ENCODE measurements at regions not wholly inside any gene's neighbourhood (a gene's known extent, or its start where the extent isn't known, plus 50 kb on each side); places are given as distances from the start of the nearest gene placed in this dataset.

GRCh38 chr2:129763190-129763846 lies 216.1 kb upstream of the RAB6C start:
- no peaks in the 10 kb centered on the region for H3K9me3 Mint-ChIP-seq
- H3K4me1 Mint-ChIP-seq = peaks cover 28% of the 10 kb centered on the region
- TF ChIP-seq, protein P1, sequence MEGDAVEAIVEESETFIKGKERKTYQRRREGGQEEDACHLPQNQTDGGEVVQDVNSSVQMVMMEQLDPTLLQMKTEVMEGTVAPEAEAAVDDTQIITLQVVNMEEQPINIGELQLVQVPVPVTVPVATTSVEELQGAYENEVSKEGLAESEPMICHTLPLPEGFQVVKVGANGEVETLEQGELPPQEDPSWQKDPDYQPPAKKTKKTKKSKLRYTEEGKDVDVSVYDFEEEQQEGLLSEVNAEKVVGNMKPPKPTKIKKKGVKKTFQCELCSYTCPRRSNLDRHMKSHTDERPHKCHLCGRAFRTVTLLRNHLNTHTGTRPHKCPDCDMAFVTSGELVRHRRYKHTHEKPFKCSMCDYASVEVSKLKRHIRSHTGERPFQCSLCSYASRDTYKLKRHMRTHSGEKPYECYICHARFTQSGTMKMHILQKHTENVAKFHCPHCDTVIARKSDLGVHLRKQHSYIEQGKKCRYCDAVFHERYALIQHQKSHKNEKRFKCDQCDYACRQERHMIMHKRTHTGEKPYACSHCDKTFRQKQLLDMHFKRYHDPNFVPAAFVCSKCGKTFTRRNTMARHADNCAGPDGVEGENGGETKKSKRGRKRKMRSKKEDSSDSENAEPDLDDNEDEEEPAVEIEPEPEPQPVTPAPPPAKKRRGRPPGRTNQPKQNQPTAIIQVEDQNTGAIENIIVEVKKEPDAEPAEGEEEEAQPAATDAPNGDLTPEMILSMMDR (IDR thresholded peaks at IDR 0.05; ENCODE audit: unreplicated experiment in 3 of 3) = no peak
- H3K36me3 Mint-ChIP-seq (ENCODE audit: low read depth) = no peaks in the 10 kb centered on the region
- peaks cover 20% of the 10 kb centered on the region for H3K27me3 Mint-ChIP-seq (ENCODE audit: low read depth)
- no peak overlapping the region for H3K4me3 Mint-ChIP-seq
- peak overlapping the region; percentile 30 to 78 (median 57) for H3K27ac Mint-ChIP-seq

DNA sequence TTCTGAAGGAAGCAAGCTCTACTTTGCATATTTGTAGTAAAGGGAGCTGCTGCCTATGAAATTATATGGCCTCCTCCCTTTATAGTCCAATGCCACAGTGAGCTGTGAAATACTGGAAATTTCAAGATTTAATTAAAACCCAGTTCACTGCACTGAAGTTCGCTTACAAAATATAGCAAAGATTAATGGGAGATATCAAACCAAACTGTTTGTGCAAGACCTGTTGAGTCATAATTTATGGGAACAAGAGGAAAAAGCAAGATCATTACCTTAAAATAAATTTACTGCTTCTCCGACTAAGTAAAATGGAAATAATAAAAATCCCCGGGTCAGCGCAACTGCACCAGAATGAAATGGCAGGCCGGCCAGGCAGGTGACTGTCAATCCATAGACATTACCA lies 215.5 kb upstream of the RAB6C start:
- TF ChIP-seq, protein P1 (IDR thresholded peaks at IDR 0.05; ENCODE audit: unreplicated experiment in 3 of 3) = no peak
- Mint-ChIP-seq H3K4me3 (no peak overlapping the region), H3K36me3 (ENCODE audit: low read depth) (no peaks in the 10 kb centered on the region), H3K27ac (peak overlapping the region; percentile 30 to 78 (median 57)), H3K27me3 (ENCODE audit: low read depth) (peaks cover 22% of the 10 kb centered on the region), H3K9me3 (no peaks in the 10 kb centered on the region), H3K4me1 (peaks cover 32% of the 10 kb centered on the region)

GRCh38 chr2:129764376-129765325 lies 214.8 kb upstream of the RAB6C start:
- Mint-ChIP-seq H3K36me3 (ENCODE audit: low read depth) (no peaks in the 10 kb centered on the region), H3K27me3 (ENCODE audit: low read depth) (peaks cover 22% of the 10 kb centered on the region), H3K9me3 (no peaks in the 10 kb centered on the region), H3K27ac (peak overlapping the region; percentile 57 to 90 (median 87)), H3K4me3 (no peak overlapping the region), H3K4me1 (peaks cover 39% of the 10 kb centered on the region)
- TF ChIP-seq, protein P1 (IDR thresholded peaks at IDR 0.05; ENCODE audit: unreplicated experiment in 3 of 3) = no peak

DNA sequence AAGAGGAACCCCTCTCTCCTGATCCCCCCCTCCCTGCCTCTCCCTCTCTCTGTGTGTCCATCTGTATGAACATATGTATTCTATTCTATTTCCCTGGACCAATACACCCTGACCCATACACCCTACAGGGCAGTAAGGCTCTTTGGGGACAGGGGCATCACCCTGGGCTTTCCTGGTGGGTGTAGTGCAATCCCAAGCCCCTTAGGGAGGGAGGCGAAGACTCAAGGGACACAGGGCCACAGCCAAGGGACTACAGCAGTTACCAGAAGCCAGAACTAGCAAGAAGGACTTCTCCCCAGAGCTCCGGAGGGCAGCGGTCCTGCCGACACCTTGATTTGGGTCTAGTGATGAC lies 214.2 kb upstream of the RAB6C start:
- Mint-ChIP-seq H3K9me3 (no peaks in the 10 kb centered on the region), H3K36me3 (ENCODE audit: low read depth) (no peaks in the 10 kb centered on the region), H3K27ac (peak overlapping the region; percentile 30 to 90 (median 87)), H3K4me3 (no peak overlapping the region), H3K4me1 (peaks cover 45% of the 10 kb centered on the region), H3K27me3 (ENCODE audit: low read depth) (peaks cover 22% of the 10 kb centered on the region)
- TF ChIP-seq, protein P1 (IDR thresholded peaks at IDR 0.05; ENCODE audit: unreplicated experiment in 3 of 3) = no peak

- Mint-ChIP-seq H3K27me3 (ENCODE audit: low read depth) (peaks cover 22% of the 10 kb centered on the region), H3K9me3 (no peaks in the 10 kb centered on the region), H3K4me3 (no peak overlapping the region), H3K36me3 (ENCODE audit: low read depth) (no peaks in the 10 kb centered on the region), H3K4me1 (peaks cover 45% of the 10 kb centered on the region), H3K27ac (peak overlapping the region; percentile 30 to 90 (median 87))
- TF ChIP-seq, protein P1 (IDR thresholded peaks at IDR 0.05; ENCODE audit: unreplicated experiment in 3 of 3) = no peak
Measured at GRCh38 chr2:129765678-129766351, 213.7 kb upstream of the RAB6C start.

All from nephron (organoid).